ENCODE measurements at regions not wholly inside any gene's neighbourhood (a gene's known extent, or its start where the extent isn't known, plus 50 kb on each side); places are given as distances from the start of the nearest gene placed in this dataset.
"Not testable (repeated sequence)": the region's sequence is repeated elsewhere in the genome, so short reads cannot be mapped to it uniquely, and the experiment has no call there.

- peaks cover 6% of the 10 kb centered on the region for H3K27me3 Mint-ChIP-seq (ENCODE audit: low read depth)
- no peak for DNase-seq (ENCODE audit: low read depth, low spot score)
- H3K9me3 Mint-ChIP-seq: peaks cover 2% of the 10 kb centered on the region
- H3K4me3 Mint-ChIP-seq: no peak overlapping the region
- no peaks in the 10 kb centered on the region for H3K4me1 Mint-ChIP-seq
- H3K36me3 Mint-ChIP-seq (ENCODE audit: low read depth): no peaks in the 10 kb centered on the region
- no peak for TF ChIP-seq CTCF (conservative IDR thresholded peaks at IDR 0.05)
- H3K27ac Mint-ChIP-seq (ENCODE audit: unreplicated experiment): no peak overlapping the region
These were observed 545.5 kb downstream of the TMEM114 start for GRCh38 chr16:8044796-8045195.

- H3K27ac Mint-ChIP-seq (ENCODE audit: unreplicated experiment): no peak overlapping the region
- no peak for DNase-seq (ENCODE audit: low read depth, low spot score)
- no peak overlapping the region for H3K4me3 Mint-ChIP-seq
- H3K36me3 Mint-ChIP-seq (ENCODE audit: low read depth): no peaks in the 10 kb centered on the region
- no peaks in the 10 kb centered on the region for H3K4me1 Mint-ChIP-seq
- H3K9me3 Mint-ChIP-seq: peaks cover 2% of the 10 kb centered on the region
- TF ChIP-seq CTCF (conservative IDR thresholded peaks at IDR 0.05): no peak
- peaks cover 33% of the 10 kb centered on the region for H3K27me3 Mint-ChIP-seq (ENCODE audit: low read depth)
These were observed 557.9 kb downstream of the TMEM114 start for GRCh38 chr16:8032406-8032805.

GRCh38 chr16:8030004-8030403, 560.3 kb downstream of the TMEM114 start:
- H3K27me3 Mint-ChIP-seq (ENCODE audit: low read depth): peaks cover 41% of the 10 kb centered on the region
- not testable (repeated sequence) for H3K4me1 Mint-ChIP-seq; H3K4me3 Mint-ChIP-seq; DNase-seq (ENCODE audit: low read depth, low spot score); H3K36me3 Mint-ChIP-seq (ENCODE audit: low read depth); H3K27ac Mint-ChIP-seq (ENCODE audit: unreplicated experiment); H3K9me3 Mint-ChIP-seq

- no peaks in the 10 kb centered on the region for H3K36me3 Mint-ChIP-seq (ENCODE audit: low read depth)
- peak; percentile 30 for DNase-seq (ENCODE audit: low read depth, low spot score)
These were observed 563.9 kb downstream of the TMEM114 start for GRCh38 chr16:8026450-8026849.

GRCh38 chr16:8023326-8023725, 567.0 kb downstream of the TMEM114 start:
- Mint-ChIP-seq H3K27me3 (ENCODE audit: low read depth) (peaks cover 26% of the 10 kb centered on the region), H3K9me3 (peaks cover 2% of the 10 kb centered on the region), H3K36me3 (ENCODE audit: low read depth) (no peaks in the 10 kb centered on the region), H3K4me1 (no peaks in the 10 kb centered on the region), H3K27ac (ENCODE audit: unreplicated experiment) (no peak overlapping the region), H3K4me3 (no peak overlapping the region)
- no peak for TF ChIP-seq CTCF (conservative IDR thresholded peaks at IDR 0.05)
- DNase-seq (ENCODE audit: low read depth, low spot score): no peak

More at GRCh38 chr16:8026450-8026849, 563.9 kb downstream of the TMEM114 start:
- Mint-ChIP-seq H3K4me3 (no peak overlapping the region), H3K27ac (ENCODE audit: unreplicated experiment) (no peak overlapping the region), H3K27me3 (ENCODE audit: low read depth) (peaks cover 39% of the 10 kb centered on the region), H3K4me1 (no peaks in the 10 kb centered on the region), H3K9me3 (peaks cover 4% of the 10 kb centered on the region)
- no peak for TF ChIP-seq CTCF (conservative IDR thresholded peaks at IDR 0.05)

GRCh38 chr16:8005096-8005860, 585.0 kb downstream of the TMEM114 start:
- peaks cover 3% of the 10 kb centered on the region for H3K9me3 Mint-ChIP-seq
- peaks cover 7% of the 10 kb centered on the region for H3K27me3 Mint-ChIP-seq (ENCODE audit: low read depth)
- DNase-seq (ENCODE audit: low read depth, low spot score): no peak
- no peak overlapping the region for H3K27ac Mint-ChIP-seq (ENCODE audit: unreplicated experiment)
- no peak overlapping the region for H3K4me3 Mint-ChIP-seq
- no peak for TF ChIP-seq CTCF (conservative IDR thresholded peaks at IDR 0.05)
- peaks cover 3% of the 10 kb centered on the region for H3K4me1 Mint-ChIP-seq
- no peaks in the 10 kb centered on the region for H3K36me3 Mint-ChIP-seq (ENCODE audit: low read depth)

All from neural crest cell (in vitro differentiated cells).